ENCODE measurements at regions not wholly inside any gene's neighbourhood (a gene's known extent, or its start where the extent isn't known, plus 50 kb on each side); places are given as distances from the start of the nearest gene placed in this dataset.

DNA sequence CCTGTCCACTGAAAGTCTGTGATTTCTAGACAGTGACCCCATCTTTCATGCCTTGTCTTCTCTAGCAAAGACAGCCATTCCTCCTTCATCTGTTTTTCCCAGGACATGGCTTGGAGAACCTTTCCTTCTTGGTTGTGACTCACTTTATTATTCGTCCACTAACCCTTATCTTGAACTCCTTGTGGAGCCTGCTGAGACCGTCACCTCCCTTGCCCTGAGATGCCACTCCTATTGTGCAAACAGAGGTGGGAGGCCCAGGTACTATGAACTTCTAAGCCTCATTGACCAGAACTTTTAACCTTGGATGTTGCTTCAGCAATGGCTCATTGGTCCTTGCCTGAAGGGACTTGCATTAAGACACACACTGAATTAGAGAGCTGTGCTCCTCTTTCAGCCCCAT lies 117.5 kb downstream of the FOXD2 start:
- DNase-seq (ENCODE audit: insufficient read length, low spot score) (no peak), FAIRE-seq (no peak)
- TF ChIP-seq, protein P1, sequence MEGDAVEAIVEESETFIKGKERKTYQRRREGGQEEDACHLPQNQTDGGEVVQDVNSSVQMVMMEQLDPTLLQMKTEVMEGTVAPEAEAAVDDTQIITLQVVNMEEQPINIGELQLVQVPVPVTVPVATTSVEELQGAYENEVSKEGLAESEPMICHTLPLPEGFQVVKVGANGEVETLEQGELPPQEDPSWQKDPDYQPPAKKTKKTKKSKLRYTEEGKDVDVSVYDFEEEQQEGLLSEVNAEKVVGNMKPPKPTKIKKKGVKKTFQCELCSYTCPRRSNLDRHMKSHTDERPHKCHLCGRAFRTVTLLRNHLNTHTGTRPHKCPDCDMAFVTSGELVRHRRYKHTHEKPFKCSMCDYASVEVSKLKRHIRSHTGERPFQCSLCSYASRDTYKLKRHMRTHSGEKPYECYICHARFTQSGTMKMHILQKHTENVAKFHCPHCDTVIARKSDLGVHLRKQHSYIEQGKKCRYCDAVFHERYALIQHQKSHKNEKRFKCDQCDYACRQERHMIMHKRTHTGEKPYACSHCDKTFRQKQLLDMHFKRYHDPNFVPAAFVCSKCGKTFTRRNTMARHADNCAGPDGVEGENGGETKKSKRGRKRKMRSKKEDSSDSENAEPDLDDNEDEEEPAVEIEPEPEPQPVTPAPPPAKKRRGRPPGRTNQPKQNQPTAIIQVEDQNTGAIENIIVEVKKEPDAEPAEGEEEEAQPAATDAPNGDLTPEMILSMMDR (IDR thresholded peaks at IDR 0.05; ENCODE audit: insufficient read depth, missing control alignments): no peak

DNA sequence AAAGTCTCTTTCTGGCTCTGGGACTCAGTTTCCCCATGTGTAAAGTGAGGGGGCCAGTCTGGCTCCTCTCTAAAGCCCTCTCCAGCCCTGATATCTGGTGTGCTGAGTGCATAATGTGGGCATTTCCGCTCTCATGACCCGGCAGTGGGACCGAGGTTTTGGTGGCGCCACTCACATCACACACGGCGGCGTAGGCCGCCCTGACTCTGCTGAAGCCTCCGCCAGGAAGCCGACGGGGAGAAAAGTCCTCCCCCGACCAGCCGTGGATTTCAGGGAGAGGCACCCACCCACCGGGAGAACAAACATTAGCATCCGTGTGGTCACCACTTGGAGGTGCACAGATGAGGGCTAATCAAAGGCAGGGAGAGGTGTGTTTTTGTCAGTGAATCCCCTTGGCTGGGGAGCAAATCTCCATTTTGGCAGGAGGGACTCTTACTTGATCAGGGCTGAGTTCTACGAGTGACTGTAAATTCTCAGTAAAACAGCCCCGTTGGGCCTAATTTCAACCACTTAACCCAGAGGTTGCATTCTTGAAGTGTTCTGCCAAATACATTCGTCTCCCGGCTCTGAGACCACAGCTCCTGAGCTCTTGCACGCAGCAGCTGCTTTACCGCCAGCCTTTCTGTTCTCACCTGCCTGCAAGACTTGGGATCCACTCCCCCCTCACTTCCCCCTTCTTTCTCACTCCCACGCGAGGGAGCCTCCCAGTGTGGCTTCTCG lies 118.2 kb downstream of the FOXD2 start:
- FAIRE-seq (no peak), DNase-seq (ENCODE audit: insufficient read length, low spot score) (no peak)
- TF ChIP-seq, protein P1 (IDR thresholded peaks at IDR 0.05; ENCODE audit: insufficient read depth, missing control alignments): no peak

DNA sequence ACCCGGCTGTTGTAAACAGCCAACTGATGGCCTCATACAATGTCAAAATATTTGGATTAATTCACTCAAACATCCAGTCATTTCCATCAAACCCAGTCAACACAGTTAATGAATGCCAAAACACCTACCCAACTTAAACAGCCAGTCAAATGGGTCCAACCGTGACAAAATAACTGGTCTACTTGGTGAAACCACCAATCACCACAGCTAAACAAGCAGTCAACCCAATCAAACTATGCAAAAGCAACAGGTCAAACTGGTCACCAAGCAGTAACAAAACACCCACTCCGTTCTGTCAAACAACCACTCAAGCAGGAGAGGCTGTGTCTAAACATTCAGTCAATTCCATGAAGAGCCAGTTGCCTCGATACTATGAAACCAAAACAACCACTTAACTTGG lies 119.2 kb downstream of the FOXD2 start:
- TF ChIP-seq, protein P1 (IDR thresholded peaks at IDR 0.05; ENCODE audit: insufficient read depth, missing control alignments): no peak
- FAIRE-seq (no peak), DNase-seq (ENCODE audit: insufficient read length, low spot score) (no peak)

DNA sequence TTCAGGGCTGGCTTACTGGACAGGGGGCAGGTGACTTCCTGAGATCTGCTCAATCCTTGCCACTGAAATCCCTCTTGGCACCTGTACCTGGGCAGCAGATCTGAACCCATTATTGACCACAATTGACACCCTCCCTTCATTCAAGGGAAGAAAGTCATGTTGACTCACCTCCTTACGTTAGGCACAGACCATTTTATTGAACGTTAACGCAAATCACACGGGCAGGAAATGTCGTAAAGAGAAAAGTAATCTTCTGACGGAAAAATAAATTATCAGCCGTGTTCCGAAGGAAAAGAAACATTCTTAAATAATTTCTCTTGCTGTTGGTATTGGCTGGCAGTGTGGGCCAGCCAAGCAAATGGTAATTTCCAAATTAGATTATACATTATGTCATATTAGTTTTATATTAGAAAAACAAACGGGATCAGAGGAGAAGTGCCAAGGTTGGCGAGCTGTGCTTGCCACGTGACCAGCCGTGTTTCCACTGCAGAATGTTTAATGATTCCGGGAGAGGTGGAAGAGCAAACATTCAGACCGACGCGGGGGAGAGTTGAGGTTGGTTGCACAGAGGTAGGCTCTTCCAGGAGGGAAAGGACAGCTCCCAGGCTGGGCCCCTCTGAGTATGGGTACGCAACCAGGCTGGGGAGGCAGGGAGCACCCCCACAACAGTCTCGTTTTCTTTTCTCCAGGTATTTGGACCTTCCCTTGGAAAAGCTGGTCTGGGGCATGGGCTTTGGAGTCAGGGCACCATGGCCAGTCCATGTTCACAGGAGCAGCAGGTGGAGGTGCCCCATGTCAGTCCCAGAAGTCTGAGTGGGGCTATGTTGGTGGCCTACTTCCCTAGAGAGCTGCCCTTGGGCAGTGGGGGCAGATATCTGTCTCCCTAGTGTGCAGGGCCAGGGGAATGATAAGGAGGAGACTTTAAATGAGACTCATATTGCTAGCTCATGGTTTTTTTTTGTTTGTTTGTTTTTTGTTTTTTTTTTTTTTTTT lies 121.1 kb downstream of the FOXD2 start:
- FAIRE-seq: no peak
- no peak for DNase-seq (ENCODE audit: insufficient read length, low spot score)
- TF ChIP-seq, protein P1 (IDR thresholded peaks at IDR 0.05; ENCODE audit: insufficient read depth, missing control alignments): no peak

DNA sequence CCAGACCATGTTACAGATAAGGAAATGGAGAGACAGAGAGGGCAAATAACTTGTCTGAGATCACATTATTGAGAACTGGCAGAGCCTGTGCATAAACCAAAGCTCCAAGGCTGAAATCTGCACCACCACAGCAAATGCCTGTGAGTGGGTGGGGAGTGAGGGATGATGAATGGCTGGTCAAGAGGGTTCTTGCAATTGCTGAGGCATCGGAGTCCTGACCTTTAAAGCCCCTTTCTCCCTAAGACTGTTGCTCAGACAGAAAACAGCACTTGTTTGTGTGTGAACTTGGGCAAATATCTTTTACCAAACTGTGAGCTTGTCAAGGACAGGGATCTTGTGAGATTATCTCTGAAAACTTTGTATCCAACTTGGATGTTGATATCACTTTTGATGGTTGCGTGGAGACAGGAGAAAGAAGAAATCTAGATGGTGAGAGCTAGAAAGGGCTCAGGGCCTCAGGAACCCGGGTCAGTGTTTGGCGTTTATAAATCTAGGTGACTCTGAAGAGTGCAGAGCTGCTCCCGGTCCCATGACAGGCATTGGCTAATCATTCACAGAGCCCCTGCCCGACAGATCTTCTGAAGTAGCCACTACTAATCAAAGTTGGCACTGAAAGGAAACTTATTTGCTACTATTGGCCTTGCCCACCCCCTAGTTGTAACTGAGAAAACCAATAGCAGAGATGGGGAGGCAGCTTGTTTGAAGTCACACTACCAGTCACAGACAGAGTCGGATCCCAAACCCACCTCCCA lies 122.3 kb downstream of the FOXD2 start:
- TF ChIP-seq, protein P1 (IDR thresholded peaks at IDR 0.05; ENCODE audit: insufficient read depth, missing control alignments): no peak
- no peak for FAIRE-seq
- DNase-seq (ENCODE audit: insufficient read length, low spot score): no peak

DNA sequence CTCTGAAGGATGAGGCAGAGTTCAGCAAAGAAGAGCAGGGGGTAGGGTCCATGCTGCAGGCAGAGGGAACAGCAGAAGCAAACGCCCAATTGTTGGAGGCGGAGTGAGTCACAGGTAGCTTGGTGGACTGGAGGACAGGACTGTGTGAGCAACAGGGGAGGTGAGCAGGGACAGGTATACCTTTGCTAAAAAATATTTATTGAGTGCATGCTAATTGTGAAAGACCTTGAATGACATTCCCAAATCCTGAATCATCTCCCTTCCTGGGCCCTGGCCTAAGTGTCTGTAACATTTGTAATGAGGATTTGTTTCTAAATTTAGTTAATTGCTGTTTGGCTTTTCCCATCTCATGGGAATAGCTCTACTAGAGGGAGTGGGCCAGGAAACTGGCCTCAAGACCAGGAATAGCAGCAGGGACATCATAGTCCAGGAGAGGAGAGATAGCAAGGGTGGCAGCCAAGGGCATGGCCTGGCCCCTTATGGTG lies 123.7 kb downstream of the FOXD2 start:
- FAIRE-seq: no peak

More for the DNA sequence above, 123.7 kb downstream of the FOXD2 start:
- no peak for DNase-seq (ENCODE audit: insufficient read length, low spot score)
- TF ChIP-seq, protein P1 (IDR thresholded peaks at IDR 0.05; ENCODE audit: insufficient read depth, missing control alignments): no peak
